Effector memory CD4-positive, alpha-beta T cell (primary cell): ENCODE measurements at regions not wholly inside any gene's neighbourhood (a gene's known extent, or its start where the extent isn't known, plus 50 kb on each side); places are given as distances from the start of the nearest gene placed in this dataset.

Source experiments
- DNase-seq, 3 donors: peaks; one replicate each; pipeline ENCODE4 v3.0.0-alpha.2; 2020
- H3K27ac ChIP-seq: 2 replicates; pipeline ENCODE4 v1.7.0; 2013; ENCODE audit warnings: mild to moderate bottlenecking, low read length, moderate library complexity; ENCODE audit not compliant: insufficient read depth, poor library complexity, severe bottlenecking
- H3K27me3 ChIP-seq: replicated peaks from 2 replicates; pipeline ENCODE4 v1.7.0; 2013; ENCODE audit warnings: mild to moderate bottlenecking, low read length; ENCODE audit not compliant: insufficient read depth, control insufficient read depth, poor library complexity, severe bottlenecking
- H3K36me3 ChIP-seq: 2 replicates; pipeline ENCODE4 v1.7.0; 2013; ENCODE audit warnings: mild to moderate bottlenecking, low read length, moderate library complexity; ENCODE audit not compliant: control insufficient read depth, insufficient read depth
- H3K4me1 ChIP-seq: 2 replicates; pipeline ENCODE4 v1.7.0; 2013; ENCODE audit warnings: low read length, mild to moderate bottlenecking; ENCODE audit not compliant: control insufficient read depth, insufficient read depth, poor library complexity, severe bottlenecking
- H3K4me3 ChIP-seq: 2 replicates; pipeline ENCODE4 v1.7.0; 2013; ENCODE audit warnings: low read length, low read depth, mild to moderate bottlenecking; ENCODE audit not compliant: insufficient read depth, poor library complexity, severe bottlenecking
- H3K9me3 ChIP-seq: 2 replicates; pipeline ENCODE4 v1.7.0; 2013; ENCODE audit warnings: mild to moderate bottlenecking, low read length, moderate library complexity; ENCODE audit not compliant: control insufficient read depth

- no peak for DNase-seq
- no peaks in the 10 kb centered on the region for H3K4me1 ChIP-seq
- no peak overlapping the region for H3K4me3 ChIP-seq
- no peaks in the 10 kb centered on the region for H3K36me3 ChIP-seq
- no peaks in the 10 kb centered on the region for H3K9me3 ChIP-seq
- H3K27ac ChIP-seq: no peak overlapping the region
- H3K27me3 ChIP-seq: no peaks in the 10 kb centered on the region
Observed at GRCh38 chr16:55204069-55204468, 119.9 kb upstream of the IRX6 start.

- Histone ChIP-seq H3K9me3 (no peaks in the 10 kb centered on the region), H3K27ac (no peak overlapping the region), H3K4me3 (no peak overlapping the region), H3K4me1 (no peaks in the 10 kb centered on the region), H3K36me3 (no peaks in the 10 kb centered on the region), H3K27me3 (no peaks in the 10 kb centered on the region)
- no peak for DNase-seq
Observed at GRCh38 chr16:55204923-55205322, 119.1 kb upstream of the IRX6 start.

- no peaks in the 10 kb centered on the region for H3K9me3 ChIP-seq
- no peak overlapping the region for H3K27ac ChIP-seq
- no peaks in the 10 kb centered on the region for H3K36me3 ChIP-seq
- H3K4me3 ChIP-seq: no peak overlapping the region
- no peaks in the 10 kb centered on the region for H3K27me3 ChIP-seq
- H3K4me1 ChIP-seq: no peaks in the 10 kb centered on the region
- DNase-seq: no peak
Observed at GRCh38 chr16:55207693-55208428, 116.1 kb upstream of the IRX6 start.

GRCh38 chr16:55209626-55210025 is 114.4 kb upstream of the IRX6 start:
- Histone ChIP-seq H3K36me3 (no peaks in the 10 kb centered on the region), H3K9me3 (no peaks in the 10 kb centered on the region), H3K27me3 (no peaks in the 10 kb centered on the region), H3K27ac (no peak overlapping the region), H3K4me3 (no peak overlapping the region), H3K4me1 (no peaks in the 10 kb centered on the region)
- DNase-seq: no peak

GRCh38 chr16:55212791-55213190 is 111.2 kb upstream of the IRX6 start:
- Histone ChIP-seq H3K27ac (no peak overlapping the region), H3K4me3 (no peak overlapping the region), H3K36me3 (no peaks in the 10 kb centered on the region), H3K27me3 (no peaks in the 10 kb centered on the region), H3K4me1 (no peaks in the 10 kb centered on the region), H3K9me3 (no peaks in the 10 kb centered on the region)
- no peak for DNase-seq

GRCh38 chr16:55214412-55214811 is 109.6 kb upstream of the IRX6 start:
- Histone ChIP-seq H3K9me3 (no peaks in the 10 kb centered on the region), H3K4me1 (no peaks in the 10 kb centered on the region), H3K36me3 (no peaks in the 10 kb centered on the region), H3K27me3 (no peaks in the 10 kb centered on the region), H3K4me3 (no peak overlapping the region), H3K27ac (no peak overlapping the region)
- no peak for DNase-seq

- no peaks in the 10 kb centered on the region for H3K9me3 ChIP-seq
- no peaks in the 10 kb centered on the region for H3K36me3 ChIP-seq
- no peak overlapping the region for H3K4me3 ChIP-seq
- no peaks in the 10 kb centered on the region for H3K4me1 ChIP-seq
- H3K27me3 ChIP-seq: no peaks in the 10 kb centered on the region
- no peak overlapping the region for H3K27ac ChIP-seq
- DNase-seq: no peak
Observed at GRCh38 chr16:55214974-55215494, 109.0 kb upstream of the IRX6 start.

GRCh38 chr16:55217392-55217791 is 106.6 kb upstream of the IRX6 start:
- no peaks in the 10 kb centered on the region for H3K27me3 ChIP-seq
- DNase-seq: no peak
- H3K27ac ChIP-seq: no peak overlapping the region
- H3K9me3 ChIP-seq: no peaks in the 10 kb centered on the region
- H3K4me3 ChIP-seq: no peak overlapping the region
- no peaks in the 10 kb centered on the region for H3K4me1 ChIP-seq
- H3K36me3 ChIP-seq: no peaks in the 10 kb centered on the region

- no peak for DNase-seq
- Histone ChIP-seq H3K4me1 (no peaks in the 10 kb centered on the region), H3K36me3 (no peaks in the 10 kb centered on the region), H3K27ac (no peak overlapping the region), H3K4me3 (no peak overlapping the region), H3K9me3 (no peaks in the 10 kb centered on the region), H3K27me3 (no peaks in the 10 kb centered on the region)
Observed at GRCh38 chr16:55221836-55222235, 102.2 kb upstream of the IRX6 start.

- Histone ChIP-seq H3K9me3 (no peaks in the 10 kb centered on the region), H3K27me3 (no peaks in the 10 kb centered on the region), H3K27ac (no peak overlapping the region), H3K36me3 (no peaks in the 10 kb centered on the region), H3K4me3 (no peak overlapping the region), H3K4me1 (no peaks in the 10 kb centered on the region)
- no peak for DNase-seq
Observed at GRCh38 chr16:55222486-55222885, 101.5 kb upstream of the IRX6 start.
